Tongue (tissue), 1 donor: ENCODE measurements at regions not wholly inside any gene's neighbourhood (a gene's known extent, or its start where the extent isn't known, plus 50 kb on each side); places are given as distances from the start of the nearest gene placed in this dataset.

Experiments
- DNase-seq: peaks from one replicate; pipeline ENCODE4 v3.0.0-alpha.2; 2015

GRCh38 chr3:28104896-28105534 lies 136.4 kb upstream of the CMC1 start:
- no peak for DNase-seq

DNA sequence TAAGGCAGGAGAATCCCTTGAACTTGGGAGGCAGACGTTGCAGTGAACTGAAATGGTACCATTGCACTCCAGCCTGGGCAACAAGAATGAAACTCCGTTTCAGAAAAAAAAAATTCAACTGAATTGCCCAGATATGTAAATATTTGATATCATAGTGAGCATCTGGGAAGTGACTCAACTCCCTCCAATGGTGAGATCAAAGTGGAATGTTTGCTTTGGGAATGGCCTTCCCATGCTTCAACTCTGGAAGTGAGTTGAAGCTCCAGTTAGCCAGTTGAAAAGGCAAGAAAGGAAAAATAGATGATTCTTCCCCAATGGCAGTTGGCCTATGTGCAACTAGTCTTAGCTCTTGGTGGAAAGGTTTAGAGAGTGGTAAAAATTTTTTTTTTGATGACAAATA lies 131.6 kb upstream of the CMC1 start:
- no peak for DNase-seq

- DNase-seq: no peak
These were observed 130.6 kb upstream of the CMC1 start for GRCh38 chr3:28110869-28111268.

GRCh38 chr3:28114893-28115292 lies 126.5 kb upstream of the CMC1 start:
- no peak for DNase-seq

DNA sequence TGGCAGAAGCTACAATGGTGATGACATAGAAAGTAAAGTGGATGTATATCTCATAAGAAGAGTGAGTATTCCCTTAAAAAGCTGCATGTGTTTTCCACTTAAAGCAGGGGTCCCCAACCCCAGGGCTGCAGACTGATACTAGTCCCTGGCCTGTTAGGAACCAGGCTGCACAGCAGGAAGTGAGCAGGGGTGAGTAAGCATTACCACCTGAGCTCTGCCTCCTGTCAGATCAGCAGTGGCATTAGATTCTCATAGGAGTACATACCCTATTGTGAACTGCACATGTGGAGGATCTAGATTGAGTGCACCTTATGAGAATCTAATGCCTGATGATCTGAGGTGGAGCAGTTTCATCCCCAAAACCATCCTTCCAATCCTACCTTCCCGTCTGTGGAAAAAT lies 126.1 kb upstream of the CMC1 start:
- DNase-seq: no peak

GRCh38 chr3:28117598-28117997 lies 123.8 kb upstream of the CMC1 start:
- DNase-seq: no peak

DNA sequence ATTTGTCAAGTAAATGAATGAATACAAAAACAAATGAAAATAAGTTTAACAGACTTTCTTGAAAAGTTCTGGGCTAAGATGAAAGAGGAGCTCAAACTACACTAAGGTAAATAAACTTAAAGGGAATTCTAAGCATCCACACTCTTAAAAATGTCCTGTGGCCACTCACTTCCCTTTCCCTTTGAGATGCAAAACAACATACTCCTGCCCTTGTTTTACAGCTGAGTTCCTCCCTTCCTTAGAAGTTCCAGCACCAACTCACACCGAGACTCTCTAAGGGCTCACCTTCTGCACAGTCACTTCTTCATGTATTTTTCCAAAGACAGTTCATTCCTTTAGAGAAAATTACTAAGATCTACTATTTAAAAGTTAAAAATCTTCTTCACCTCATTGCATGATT lies 123.3 kb upstream of the CMC1 start:
- no peak for DNase-seq

GRCh38 chr3:28122227-28122626 lies 119.2 kb upstream of the CMC1 start:
- DNase-seq: no peak

- no peak for DNase-seq
These were observed 116.5 kb upstream of the CMC1 start for GRCh38 chr3:28124882-28125281.

- DNase-seq: no peak
These were observed 116.1 kb upstream of the CMC1 start for GRCh38 chr3:28125342-28125741.

DNA sequence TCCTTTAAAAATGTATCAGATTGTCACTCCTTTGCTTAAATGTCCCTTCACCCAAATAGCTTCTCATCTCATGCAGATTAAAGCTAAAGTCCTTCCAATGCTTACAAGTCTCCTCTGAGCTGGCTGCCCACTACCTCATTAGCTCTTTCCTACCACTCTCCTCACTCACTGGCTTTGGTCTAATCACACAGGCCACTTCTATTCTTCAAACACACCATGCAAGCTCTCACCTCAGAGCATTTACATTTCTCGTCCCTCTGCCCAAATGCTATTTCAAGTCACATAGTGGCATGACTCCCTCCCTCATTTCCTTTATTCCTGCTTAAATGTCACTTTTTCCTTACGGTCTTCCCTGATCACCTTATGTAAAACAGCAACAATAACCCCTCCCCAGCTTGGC lies 110.6 kb upstream of the CMC1 start:
- DNase-seq: no peak

DNA sequence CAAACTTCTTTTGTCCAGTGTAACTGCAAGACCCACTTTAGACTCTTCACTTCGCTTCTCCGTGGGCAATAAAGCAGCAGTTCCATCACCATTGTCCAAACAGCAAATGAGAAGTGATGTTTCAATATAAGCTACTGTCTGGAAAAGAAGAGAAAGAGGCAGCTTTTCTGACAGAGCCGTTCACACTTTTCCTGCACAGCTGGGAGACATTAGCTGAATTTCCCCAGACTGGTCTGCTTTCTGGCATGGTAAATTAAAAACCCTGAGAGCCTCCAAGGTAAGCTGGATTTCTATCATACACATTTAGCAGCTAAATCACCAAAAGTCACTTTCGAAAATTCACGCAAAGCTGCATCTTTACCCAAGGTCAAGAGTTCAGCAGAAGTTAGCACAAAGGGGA lies 108.5 kb upstream of the CMC1 start:
- DNase-seq: peak; percentile 29

GRCh38 chr3:28134198-28134597 lies 107.2 kb upstream of the CMC1 start:
- DNase-seq: no peak

GRCh38 chr3:28134792-28135375 lies 106.5 kb upstream of the CMC1 start:
- DNase-seq: no peak

GRCh38 chr3:28136607-28137216 lies 104.7 kb upstream of the CMC1 start:
- no peak for DNase-seq

DNA sequence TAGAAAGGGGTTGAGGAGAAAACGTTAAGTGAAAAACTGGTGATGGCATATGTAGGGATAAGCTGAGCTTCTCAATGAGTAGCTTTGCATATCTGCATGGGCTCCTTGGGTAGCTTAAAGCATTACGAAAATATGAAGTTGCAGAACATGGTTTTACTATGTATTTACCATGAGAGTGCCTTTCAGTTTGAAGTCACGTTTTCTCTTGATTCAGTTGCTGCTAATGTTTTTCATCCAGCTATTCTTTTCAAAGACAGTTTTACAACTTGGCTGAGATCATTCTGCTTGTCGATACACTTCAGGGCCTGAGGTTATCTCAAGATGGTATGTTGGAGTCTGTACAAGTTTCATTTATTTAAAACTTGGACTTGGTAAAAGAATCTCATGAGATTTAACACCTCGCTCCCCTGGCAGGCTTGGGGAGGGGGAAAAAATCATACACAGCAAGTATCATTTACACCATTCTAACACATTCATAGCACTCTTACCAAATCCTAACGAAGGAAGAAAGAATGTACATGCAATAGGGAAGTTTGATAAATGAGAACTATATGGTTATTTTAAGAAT lies 103.3 kb upstream of the CMC1 start:
- DNase-seq: no peak

DNA sequence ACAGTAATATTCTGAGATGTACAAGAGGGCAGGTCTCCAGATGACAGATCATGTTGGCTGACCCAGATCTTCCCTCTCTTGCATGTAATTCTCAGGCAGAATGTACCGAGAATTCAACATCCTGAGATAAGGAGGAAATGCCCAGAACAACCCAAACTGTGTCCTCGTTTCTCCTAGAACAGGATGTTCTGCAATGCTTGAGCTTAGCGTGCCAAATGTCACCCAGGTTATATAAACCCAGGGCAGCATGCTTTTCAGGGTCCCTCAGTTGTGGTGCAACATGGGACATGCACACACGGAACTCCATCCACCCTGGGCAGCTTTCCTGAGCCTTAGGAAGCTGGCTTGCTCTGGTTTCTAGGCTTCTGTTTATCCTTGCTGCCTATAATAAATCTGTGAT lies 102.1 kb upstream of the CMC1 start:
- DNase-seq: no peak

GRCh38 chr3:28139967-28140634 lies 101.3 kb upstream of the CMC1 start:
- no peak for DNase-seq

DNA sequence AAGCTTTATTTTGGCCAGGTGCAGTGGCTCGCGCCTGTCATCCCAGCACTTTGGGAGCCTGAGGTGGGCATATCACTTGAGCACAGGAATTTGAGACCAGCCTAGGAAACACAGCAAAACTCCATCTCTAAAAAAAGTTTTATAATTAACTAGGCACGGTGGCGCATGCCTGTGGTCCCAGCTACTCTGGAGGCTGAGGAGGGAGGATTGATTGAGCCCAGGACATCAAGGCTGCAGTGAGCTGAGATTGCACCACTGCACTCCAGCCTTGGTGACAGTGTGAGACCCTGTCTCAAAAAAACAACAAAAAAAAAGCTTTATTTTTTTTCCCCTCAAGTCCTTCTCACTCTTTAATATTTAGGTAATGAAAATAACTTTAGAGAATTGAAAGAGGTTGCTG lies 100.8 kb upstream of the CMC1 start:
- DNase-seq: no peak

DNA sequence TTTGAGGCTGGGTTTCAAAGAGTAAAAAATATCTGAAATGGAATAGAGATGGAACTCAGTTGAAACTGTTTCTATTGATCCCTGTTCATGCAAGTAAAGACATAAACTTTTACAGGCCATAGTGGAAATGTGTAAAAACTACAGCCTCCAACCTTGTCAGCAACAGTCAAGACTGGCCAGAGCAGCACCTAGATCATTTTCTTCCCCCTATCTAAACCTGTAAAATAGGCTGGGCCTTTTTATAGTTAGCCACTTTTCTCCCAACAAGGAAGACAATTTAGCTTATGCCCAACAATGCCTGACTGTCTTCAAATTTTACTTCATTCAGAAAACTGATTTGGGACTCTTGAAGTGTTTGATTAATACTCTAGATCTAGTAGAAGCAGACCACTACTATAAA lies 91.5 kb upstream of the CMC1 start:
- no peak for DNase-seq

GRCh38 chr3:28150465-28151206 lies 90.8 kb upstream of the CMC1 start:
- DNase-seq: peak; percentile 52

- DNase-seq: no peak
These were observed 90.2 kb upstream of the CMC1 start for GRCh38 chr3:28151207-28151550.
